CD4-positive, alpha-beta memory T cell (primary cell): ENCODE measurements at regions not wholly inside any gene's neighbourhood (a gene's known extent, or its start where the extent isn't known, plus 50 kb on each side); places are given as distances from the start of the nearest gene placed in this dataset.
A peak's percentile ranks its signal among the peaks of the same experiment; 100 is the strongest.

ENCODE experiments used
- CTCF ChIA-PET: fragments of 350-600 bp; sonication (Branson Sonifier 250); formaldehyde crosslinking; loops from one replicate; lab custom pipeline; 2021; ENCODE audit warnings: inconsistent platforms; ENCODE audit not compliant: partially characterized antibody; lab: Charles Lee
- POLR2A ChIA-PET: fragments of 350-600 bp; sonication (Branson Sonifier 250); formaldehyde crosslinking; loops from one replicate; lab custom pipeline; 2021; ENCODE audit not compliant: partially characterized antibody; lab: Charles Lee
- DNase-seq, 5 donors: peaks; one replicate each; pipeline versions ENCODE4 v3.0.0 to v3.0.0-alpha.2; 2020 to 2022; ENCODE audit warnings: mixed read lengths in 1 of 5
- H3K27ac ChIP-seq: one replicate; pipeline ENCODE4 v1.7.0; 2013; ENCODE audit warnings: low read depth, low read length
- H3K27me3 ChIP-seq: 2 replicates; pipeline ENCODE4 v1.7.0; 2013; ENCODE audit warnings: mild to moderate bottlenecking, low read length, moderate library complexity; ENCODE audit not compliant: insufficient read depth
- H3K36me3 ChIP-seq: 2 replicates; pipeline ENCODE4 v1.7.0; 2013; ENCODE audit warnings: mild to moderate bottlenecking, low read length, moderate library complexity; ENCODE audit not compliant: insufficient read depth
- H3K4me1 ChIP-seq: 2 replicates; pipeline ENCODE4 v1.7.0; 2013; ENCODE audit warnings: mild to moderate bottlenecking, low read length, moderate library complexity; ENCODE audit not compliant: insufficient read depth
- H3K4me3 ChIP-seq, 2 donors: one replicate each; pipeline ENCODE4 v1.7.0; 2013; ENCODE audit warnings: low read length in 2 of 2, mild to moderate bottlenecking in 1 of 2
- H3K9me3 ChIP-seq, 2 donors: one replicate each; pipeline ENCODE4 v1.7.0; 2013; ENCODE audit warnings: low read length in 2 of 2, control low read depth in 1 of 2; ENCODE audit not compliant: control insufficient read depth in 1 of 2
- H3K27ac Mint-ChIP-seq, 7 donors: one replicate each; pipeline ENCODE4 v1.8.0; 2020 to 2021; ENCODE audit warnings: mixed read lengths in 7 of 7, mild to moderate bottlenecking in 6 of 7, inconsistent platforms in 3 of 7, moderate library complexity in 3 of 7
- H3K27me3 Mint-ChIP-seq, 2 donors: one replicate each; pipeline ENCODE4 v1.8.0; 2020 to 2021; ENCODE audit warnings: mixed read lengths in 2 of 2
- H3K36me3 Mint-ChIP-seq, 2 donors: one replicate each; pipeline ENCODE4 v1.8.0; 2020 to 2021; ENCODE audit warnings: mixed read lengths in 2 of 2, inconsistent platforms in 1 of 2, mild to moderate bottlenecking in 1 of 2
- H3K4me1 Mint-ChIP-seq, 4 donors: one replicate each; pipeline ENCODE4 v1.8.0; 2020 to 2021; ENCODE audit warnings: mixed read lengths in 4 of 4, mild to moderate bottlenecking in 1 of 4
- H3K4me3 Mint-ChIP-seq, 8 donors: one replicate each; pipeline ENCODE4 v1.8.0; 2020 to 2021; ENCODE audit warnings: mixed read lengths in 8 of 8, mild to moderate bottlenecking in 7 of 8, moderate library complexity in 6 of 8, inconsistent platforms in 3 of 8
- H3K9me3 Mint-ChIP-seq, 8 donors: one replicate each; pipeline ENCODE4 v1.8.0; 2020 to 2021; ENCODE audit warnings: mixed read lengths in 8 of 8, mild to moderate bottlenecking in 5 of 8, inconsistent platforms in 3 of 8, moderate library complexity in 1 of 8
- intact Hi-C: fragments of 100-400 bp; cut with micrococcal nuclease; formaldehyde crosslinking; loops from one replicate; pipeline ENCODE4 v1.15.1; 2023

- ChIA-PET POLR2A (interaction anchor here (0.6 kb wide), 1 partner anchor 729 kb away, joined by 3 read pairs; the partner anchor contains the start of gene PJA2), CTCF (interaction anchor here (1.4 kb wide), 1 partner anchor 16 kb away, joined by 3 read pairs; no protein-coding TSS in a partner anchor)
- Histone ChIP-seq H3K27ac (no peak overlapping the region), H3K27me3 (no peaks in the 10 kb centered on the region), H3K4me3 (no peak overlapping the region), H3K9me3 (no peaks in the 10 kb centered on the region), H3K36me3 (no peaks in the 10 kb centered on the region), H3K4me1 (no peaks in the 10 kb centered on the region)
- Mint-ChIP-seq H3K27ac (no peak overlapping the region), H3K36me3 (no peaks in the 10 kb centered on the region), H3K4me3 (no peak overlapping the region), H3K9me3 (no peaks in the 10 kb centered on the region), H3K27me3 (peaks cover 4 to 11% of the 10 kb centered on the region in 2 donors), H3K4me1 (no peaks in the 10 kb centered on the region)
- intact Hi-C loops, result loop anchor here (1.0 to 5.0 kb wide), 3 partner anchors 241 to 798 kb away; no protein-coding TSS in a partner anchor
- peak; percentile 27 to 47 (median 43) for DNase-seq
Measured at GRCh38 chr5:108681079-108681921, 66.4 kb upstream of the FER start.

DNA sequence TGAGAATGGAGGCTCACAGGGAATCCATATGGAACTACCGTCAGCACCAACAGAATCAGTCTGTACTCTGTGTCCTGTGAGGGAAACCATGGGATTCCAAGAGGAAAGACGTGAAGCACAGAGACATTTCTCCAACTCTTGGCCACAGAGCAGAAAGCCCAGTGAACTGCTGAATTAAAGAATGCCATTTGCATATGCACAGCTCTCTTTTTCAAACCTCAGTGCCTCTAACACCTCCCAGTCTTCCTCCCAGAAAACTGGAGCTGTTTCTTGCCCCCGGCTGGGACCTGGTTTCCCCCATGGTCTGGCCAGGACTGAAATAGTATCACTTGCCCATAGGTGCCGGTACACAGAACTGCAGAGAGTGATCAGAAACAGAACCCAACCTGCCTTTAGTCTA, 69.6 kb upstream of the FER start:
- no peaks in the 10 kb centered on the region for H3K27me3 ChIP-seq
- H3K4me1 Mint-ChIP-seq, result no peaks in the 10 kb centered on the region
- no peaks in the 10 kb centered on the region for H3K9me3 ChIP-seq
- H3K27me3 Mint-ChIP-seq, result peaks cover 4 to 10% of the 10 kb centered on the region in 2 donors
- no peaks in the 10 kb centered on the region for H3K36me3 Mint-ChIP-seq
- POLR2A ChIA-PET, result no interaction called here
- H3K36me3 ChIP-seq, result no peaks in the 10 kb centered on the region
- no peak for DNase-seq
- no peak overlapping the region for H3K27ac Mint-ChIP-seq
- intact Hi-C loops, result no loop called here
- no peaks in the 10 kb centered on the region for H3K4me1 ChIP-seq
- H3K27ac ChIP-seq, result no peak overlapping the region
- no peaks in the 10 kb centered on the region for H3K9me3 Mint-ChIP-seq
- H3K4me3 Mint-ChIP-seq, result no peak overlapping the region
- CTCF ChIA-PET, result no interaction called here
- no peak overlapping the region for H3K4me3 ChIP-seq

DNA sequence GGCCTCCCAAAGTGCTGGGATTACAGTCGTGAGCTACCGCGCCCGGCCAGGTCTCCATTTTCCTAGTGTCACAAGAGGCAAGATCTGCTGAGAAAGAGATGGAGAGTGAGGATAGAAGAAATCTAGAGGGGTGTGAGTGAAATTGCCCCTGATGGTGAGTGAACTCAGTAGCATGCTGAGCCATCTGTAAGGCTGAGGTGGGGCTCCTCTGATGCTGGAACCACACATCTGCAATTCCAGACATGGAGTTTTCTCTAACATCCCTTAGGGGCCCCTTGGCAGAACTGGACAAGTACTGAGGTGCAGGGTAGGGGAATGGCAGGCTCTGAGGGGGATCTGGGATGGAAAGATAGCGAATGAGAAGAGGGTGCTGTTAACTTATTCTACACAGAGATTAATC, 72.0 kb upstream of the FER start:
- H3K27ac ChIP-seq, result no peak overlapping the region
- no peaks in the 10 kb centered on the region for H3K4me1 Mint-ChIP-seq
- no peak overlapping the region for H3K4me3 ChIP-seq
- H3K27ac Mint-ChIP-seq, result no peak overlapping the region
- peaks cover 4 to 10% of the 10 kb centered on the region in 2 donors for H3K27me3 Mint-ChIP-seq
- ChIA-PET CTCF (no interaction called here), POLR2A (no interaction called here)
- no peaks in the 10 kb centered on the region for H3K36me3 Mint-ChIP-seq
- H3K27me3 ChIP-seq, result no peaks in the 10 kb centered on the region
- no peaks in the 10 kb centered on the region for H3K9me3 ChIP-seq
- no peak overlapping the region for H3K4me3 Mint-ChIP-seq
- H3K9me3 Mint-ChIP-seq, result no peaks in the 10 kb centered on the region
- no peaks in the 10 kb centered on the region for H3K36me3 ChIP-seq
- DNase-seq, result no peak
- intact Hi-C loops, result no loop called here
- H3K4me1 ChIP-seq, result no peaks in the 10 kb centered on the region

GRCh38 chr5:108672639-108673038, 75.1 kb upstream of the FER start:
- H3K27ac Mint-ChIP-seq, result no peak overlapping the region
- H3K36me3 Mint-ChIP-seq, result no peaks in the 10 kb centered on the region
- no peaks in the 10 kb centered on the region for H3K9me3 ChIP-seq
- ChIA-PET CTCF (no interaction called here), POLR2A (no interaction called here)
- no peaks in the 10 kb centered on the region for H3K36me3 ChIP-seq
- no peaks in the 10 kb centered on the region for H3K4me1 Mint-ChIP-seq
- H3K27me3 Mint-ChIP-seq, result peaks cover 2 to 11% of the 10 kb centered on the region in 2 donors
- H3K4me1 ChIP-seq, result no peaks in the 10 kb centered on the region
- H3K4me3 ChIP-seq, result no peak overlapping the region
- intact Hi-C loops, result no loop called here
- DNase-seq, result no peak
- no peak overlapping the region for H3K4me3 Mint-ChIP-seq
- H3K27ac ChIP-seq, result no peak overlapping the region
- H3K9me3 Mint-ChIP-seq, result no peaks in the 10 kb centered on the region
- no peaks in the 10 kb centered on the region for H3K27me3 ChIP-seq

GRCh38 chr5:108670591-108671289, 77.0 kb upstream of the FER start:
- no peaks in the 10 kb centered on the region for H3K9me3 ChIP-seq
- H3K36me3 Mint-ChIP-seq, result no peaks in the 10 kb centered on the region
- no peaks in the 10 kb centered on the region for H3K27me3 ChIP-seq
- H3K4me1 Mint-ChIP-seq, result no peaks in the 10 kb centered on the region
- H3K36me3 ChIP-seq, result no peaks in the 10 kb centered on the region
- no peak overlapping the region for H3K4me3 ChIP-seq
- no peak for DNase-seq
- ChIA-PET POLR2A (no interaction called here), CTCF (no interaction called here)
- peak overlapping the region in 1 of 7 donors; percentile 9 for H3K27ac Mint-ChIP-seq
- no peak overlapping the region for H3K4me3 Mint-ChIP-seq
- no peak overlapping the region for H3K27ac ChIP-seq
- H3K4me1 ChIP-seq, result no peaks in the 10 kb centered on the region
- peaks cover 0 to 1% (median 0%) of the 10 kb centered on the region in 8 donors for H3K9me3 Mint-ChIP-seq
- intact Hi-C loops, result no loop called here
- H3K27me3 Mint-ChIP-seq, result peaks cover 2 to 13% of the 10 kb centered on the region in 2 donors

DNA sequence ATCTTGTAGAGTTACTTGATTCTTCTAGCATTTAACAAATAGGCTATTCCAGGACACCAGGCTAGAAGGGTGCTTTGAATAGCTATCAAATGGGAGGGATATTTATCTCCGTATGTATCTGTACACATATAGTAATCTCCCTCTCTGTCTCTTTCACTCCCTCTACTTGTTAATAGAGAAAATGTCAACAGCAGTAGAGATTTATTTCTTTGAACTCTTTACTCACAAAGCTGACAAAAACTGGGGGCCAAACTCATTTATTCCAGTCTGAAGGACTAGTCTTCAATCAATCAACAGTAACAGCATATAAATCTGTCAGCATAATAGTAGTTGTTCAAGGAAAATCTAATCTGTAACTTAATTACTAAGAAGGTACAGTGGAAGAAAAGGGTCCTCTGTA, 78.2 kb upstream of the FER start:
- intact Hi-C loops, result no loop called here
- H3K4me3 ChIP-seq, result no peak overlapping the region
- no peaks in the 10 kb centered on the region for H3K36me3 ChIP-seq
- H3K27ac ChIP-seq, result no peak overlapping the region
- Mint-ChIP-seq H3K9me3 (peaks cover 0 to 1% (median 0%) of the 10 kb centered on the region in 8 donors), H3K4me1 (no peaks in the 10 kb centered on the region), H3K4me3 (no peak overlapping the region), H3K27me3 (peaks cover 2 to 10% of the 10 kb centered on the region in 2 donors), H3K36me3 (no peaks in the 10 kb centered on the region), H3K27ac (no peak overlapping the region)
- no peaks in the 10 kb centered on the region for H3K4me1 ChIP-seq
- POLR2A ChIA-PET, result no interaction called here
- no peak for DNase-seq
- no peaks in the 10 kb centered on the region for H3K27me3 ChIP-seq
- H3K9me3 ChIP-seq, result no peaks in the 10 kb centered on the region
- CTCF ChIA-PET, result no interaction called here

GRCh38 chr5:108661590-108662219, 86.0 kb upstream of the FER start:
- Histone ChIP-seq H3K36me3 (no peaks in the 10 kb centered on the region), H3K9me3 (no peaks in the 10 kb centered on the region), H3K4me1 (no peaks in the 10 kb centered on the region), H3K27ac (no peak overlapping the region), H3K4me3 (no peak overlapping the region), H3K27me3 (no peaks in the 10 kb centered on the region)
- intact Hi-C loops, result no loop called here
- H3K4me3 Mint-ChIP-seq, result no peak overlapping the region
- H3K27me3 Mint-ChIP-seq, result peaks cover 6 to 7% of the 10 kb centered on the region in 2 donors
- peaks cover 0 to 3% (median 0%) of the 10 kb centered on the region in 8 donors for H3K9me3 Mint-ChIP-seq
- H3K4me1 Mint-ChIP-seq, result no peaks in the 10 kb centered on the region
- peak overlapping the region in 1 of 7 donors; percentile 4 for H3K27ac Mint-ChIP-seq
- POLR2A ChIA-PET, result no interaction called here
- CTCF ChIA-PET, result no interaction called here
- no peak for DNase-seq
- no peaks in the 10 kb centered on the region for H3K36me3 Mint-ChIP-seq
